IMR-90 (cell line): ENCODE measurements at regions not wholly inside any gene's neighbourhood (a gene's known extent, or its start where the extent isn't known, plus 50 kb on each side); places are given as distances from the start of the nearest gene placed in this dataset.

Experiments
- ATAC-seq: fragments of 200-7000 bp; cut with Tn5 transposase; 2 replicates; pipeline ENCODE4 v1.9.1; 2020; ENCODE audit warnings: low read depth, mild to moderate bottlenecking, moderate library complexity
- BruUV-seq: library from RNA; stranded (reverse); fragments of 400-500 nt; replicated peaks from 2 replicates; lab custom pipeline; 2021; lab: Mats Ljungman, UMichigan
- CTCF ChIA-PET: fragments of 300-600 bp; formaldehyde crosslinking; extraction: SDS; loops from one replicate; lab custom pipeline; 2021; ENCODE audit warnings: antibody characterized with exemption; lab: Yijun Ruan, JAX
- POLR2A ChIA-PET: fragments of 300-600 bp; sonication (Branson Sonifier 250); formaldehyde crosslinking; loops from one replicate; lab custom pipeline; 2022; ENCODE audit warnings: antibody characterized with exemption; ENCODE audit not compliant: unreplicated experiment; lab: Charles Lee
- DNase-seq: peaks from one replicate; pipeline ENCODE4 v3.0.0; 2013
- H2AFZ ChIP-seq: replicated peaks from 2 replicates; pipeline ENCODE3; 2013; ENCODE audit warnings: low read length, mild to moderate bottlenecking; ENCODE audit not compliant: poor library complexity
- H2AK5ac ChIP-seq: 2 replicates; pipeline ENCODE4 v1.6.1; 2013; ENCODE audit warnings: low read depth, low read length, inconsistent platforms
- H2AK9ac ChIP-seq: replicated peaks from 2 replicates; pipeline ENCODE3; 2013; ENCODE audit warnings: mild to moderate bottlenecking, low read depth, low read length, moderate library complexity; ENCODE audit not compliant: poor library complexity
- H2BK120ac ChIP-seq: 2 replicates; pipeline ENCODE4 v1.6.1; 2013; ENCODE audit warnings: low read depth, low read length, inconsistent platforms
- H2BK15ac ChIP-seq: 3 replicates; pipeline ENCODE4 v1.6.1; 2013; ENCODE audit warnings: low read depth, low read length, inconsistent platforms
- H2BK20ac ChIP-seq: 2 replicates; pipeline ENCODE4 v1.6.1; 2013; ENCODE audit warnings: low read depth, mild to moderate bottlenecking, inconsistent platforms, low read length, moderate library complexity
- H2BK5ac ChIP-seq: 2 replicates; pipeline ENCODE4 v1.6.1; 2013; ENCODE audit warnings: mild to moderate bottlenecking, low read depth, low read length, inconsistent platforms; ENCODE audit not compliant: poor library complexity, severe bottlenecking
- H3K14ac ChIP-seq: replicated peaks from 2 replicates; pipeline ENCODE4 v1.6.1; 2013; ENCODE audit warnings: low read depth, low read length, inconsistent platforms
- H3K18ac ChIP-seq: 2 replicates; pipeline ENCODE4 v1.6.1; 2013; ENCODE audit warnings: low read depth, low read length, control low read depth
- H3K23ac ChIP-seq: 2 replicates; pipeline ENCODE4 v1.6.1; 2013; ENCODE audit warnings: low read depth, low read length, inconsistent platforms
- H3K27ac ChIP-seq: 2 replicates; pipeline ENCODE4 v1.5.1; 2013; ENCODE audit warnings: mild to moderate bottlenecking, control low read depth, low read length; ENCODE audit not compliant: insufficient read depth
- H3K27me3 ChIP-seq: 2 replicates; pipeline ENCODE4 v1.6.1; 2013; ENCODE audit warnings: low read length; ENCODE audit not compliant: control insufficient read depth, insufficient read depth
- H3K36me3 ChIP-seq: 2 replicates; pipeline ENCODE4 v1.6.1; 2013; ENCODE audit warnings: low read length, mixed read lengths; ENCODE audit not compliant: control insufficient read depth, insufficient read depth
- H3K4ac ChIP-seq: 2 replicates; pipeline ENCODE4 v1.6.1; 2013; ENCODE audit warnings: low read depth, low read length, inconsistent platforms
- H3K4me1 ChIP-seq: 2 replicates; pipeline ENCODE4 v1.6.1; 2013; ENCODE audit warnings: low read length, mixed read lengths; ENCODE audit not compliant: control insufficient read depth, insufficient read depth
- H3K4me2 ChIP-seq: 2 replicates; pipeline ENCODE4 v1.6.1; 2013; ENCODE audit warnings: low read depth, mild to moderate bottlenecking, control low read depth, low read length, moderate library complexity
- H3K4me3 ChIP-seq: 2 replicates; pipeline ENCODE4 v1.5.1; 2013; ENCODE audit warnings: low read depth, mild to moderate bottlenecking, control low read depth, low read length, moderate library complexity; ENCODE audit not compliant: insufficient read depth
- H3K56ac ChIP-seq: 2 replicates; pipeline ENCODE4 v1.6.1; 2013; ENCODE audit warnings: low read length, inconsistent platforms; ENCODE audit not compliant: insufficient read depth; ENCODE audit errors: extremely low read depth
- H3K79me1 ChIP-seq, 2 experiments: 2 replicates each; pipeline ENCODE4 v1.6.1; 2013; ENCODE audit warnings: low read length in 2 of 2, inconsistent platforms in 1 of 2, low read depth in 1 of 2
- H3K9ac ChIP-seq: 2 replicates; pipeline ENCODE4 v1.6.1; 2013; ENCODE audit warnings: low read depth, low read length, control low read depth
- H3K9me1 ChIP-seq: 2 replicates; pipeline ENCODE4 v1.6.1; 2013; ENCODE audit warnings: low read length, inconsistent platforms; ENCODE audit not compliant: insufficient read depth
- H3K9me3 ChIP-seq: 2 replicates; pipeline ENCODE4 v1.6.1; 2013; ENCODE audit warnings: low read length; ENCODE audit not compliant: control insufficient read depth, insufficient read depth
- H4K20me1 ChIP-seq: 2 replicates; pipeline ENCODE4 v1.6.1; 2013; ENCODE audit warnings: low read length, inconsistent platforms; ENCODE audit not compliant: insufficient read depth
- H4K5ac ChIP-seq: 2 replicates; pipeline ENCODE4 v1.6.1; 2013; ENCODE audit warnings: mild to moderate bottlenecking, low read depth, low read length, control low read depth
- H4K8ac ChIP-seq, 2 experiments: 2 replicates each; pipeline ENCODE4 v1.6.1; 2013; ENCODE audit warnings: low read depth in 2 of 2, low read length in 2 of 2, control low read depth in 1 of 2, inconsistent platforms in 1 of 2
- H4K91ac ChIP-seq: 2 replicates; pipeline ENCODE4 v1.6.1; 2013; ENCODE audit warnings: low read depth, low read length, inconsistent platforms; ENCODE audit not compliant: insufficient read depth
- ELK1 ChIP-seq: fragments of 150-350 bp; IDR thresholded peaks from 2 replicates; pipeline ENCODE4 v1.6.1; 2016; ENCODE audit warnings: low read depth, mild to moderate bottlenecking, low read length, moderate library complexity, borderline replicate concordance
- MAFK ChIP-seq: IDR thresholded peaks from 2 replicates; pipeline ENCODE4 v1.6.1; 2012; ENCODE audit warnings: low read depth, low read length, improper control_type of control experiment
- NFE2L2 ChIP-seq: fragments of 150-350 bp; IDR thresholded peaks from 2 replicates; pipeline ENCODE4 v1.6.1; 2016; ENCODE audit warnings: low read depth, mild to moderate bottlenecking, low read length
- RAD21 ChIP-seq: IDR thresholded peaks from 2 replicates; pipeline ENCODE4 v1.6.1; 2012; ENCODE audit warnings: low read length, improper control_type of control experiment
- RCOR1 ChIP-seq: IDR thresholded peaks from 2 replicates; pipeline ENCODE4 v1.6.1; 2012; ENCODE audit warnings: mild to moderate bottlenecking, low read length, improper control_type of control experiment; ENCODE audit not compliant: insufficient replicate concordance
- RFX5 ChIP-seq: IDR thresholded peaks from 2 replicates; pipeline ENCODE4 v1.8.0; 2012; ENCODE audit warnings: low read depth, mild to moderate bottlenecking, low read length, moderate library complexity
- WGBS, 2 experiments: methylation state at CpG; one replicate each; pipeline versions ENCODE4 v1.1.5 to v1.1.7; 2013; ENCODE audit warnings: missing lambda C conversion rate in 2 of 2; ENCODE audit not compliant: insufficient read length in 1 of 2; ENCODE audit errors: extremely low coverage in 2 of 2; 5-methylcytosine and 5-hydroxymethylcytosine counted together
- dilution Hi-C: fragments of 300-500 bp; cut with HindIII; formaldehyde crosslinking; loops from one replicate; pipeline ENCODE4 v1.14.3; 2018; ENCODE audit warnings: low sequenced_read_pairs; ENCODE audit not compliant: unreplicated experiment
- in situ Hi-C: fragments of 300-500 bp; cut with MboI; formaldehyde crosslinking; loops from 3 replicates; pipeline ENCODE4 v1.14.3; 2019; ENCODE audit warnings: low sequenced_read_pairs, inconsistent platforms, mixed read lengths
- intact Hi-C: fragments of 100-400 bp; cut with micrococcal nuclease; formaldehyde crosslinking; loops from 2 replicates; pipeline ENCODE4 v1.10.0; 2022

GRCh38 chr3:118626453-118626852 lies 408.2 kb downstream of the IGSF11 start:
- H2BK120ac ChIP-seq, result no peak overlapping the region
- ATAC-seq (no peak), DNase-seq (no peak)
- H2BK15ac ChIP-seq, result no peak overlapping the region
- WGBS, 2 experiments, result 57% methylated on average over 1 of the region's 3 CpGs; no CpG with 5 or more reads in 1 of the 2 experiments
- intact Hi-C loops (no loop called here), in situ Hi-C loops (loop anchor here (10.0 to 25.0 kb wide), 2 partner anchors 1614 to 1852 kb away; no protein-coding TSS in a partner anchor), dilution Hi-C loops (no loop called here)
- no peak overlapping the region for H2AK5ac ChIP-seq
- H3K14ac ChIP-seq, result no peak overlapping the region
- H3K79me1 ChIP-seq, result no peaks in the 10 kb centered on the region
- H4K20me1 ChIP-seq, result no peaks in the 10 kb centered on the region
- no peak overlapping the region for H3K27ac ChIP-seq
- H3K56ac ChIP-seq, result no peak overlapping the region
- H4K5ac ChIP-seq, result no peak overlapping the region
- H3K36me3 ChIP-seq, result no peaks in the 10 kb centered on the region
- no peak overlapping the region for H2AFZ ChIP-seq
- no peak overlapping the region for H3K4me2 ChIP-seq
- H4K91ac ChIP-seq, result no peak overlapping the region
- H3K27me3 ChIP-seq, result no peaks in the 10 kb centered on the region
- H3K9ac ChIP-seq, result no peak overlapping the region
- ChIA-PET POLR2A (no interaction called here), CTCF (no interaction called here)
- H3K18ac ChIP-seq, result no peak overlapping the region
- no peaks in the 10 kb centered on the region for H3K9me3 ChIP-seq
- no peak overlapping the region for H3K4ac ChIP-seq
- no TSS peak for BruUV-seq
- no peak overlapping the region for H2BK20ac ChIP-seq
- no peak overlapping the region for H2BK5ac ChIP-seq
- no peaks in the 10 kb centered on the region for H3K9me1 ChIP-seq
- no peak for TF ChIP-seq ELK1
- TF ChIP-seq RCOR1, result no peak
- no peak for TF ChIP-seq NFE2L2
- no peak for TF ChIP-seq MAFK
- no peak for TF ChIP-seq RAD21
- no peak for TF ChIP-seq RFX5
- H3K23ac ChIP-seq, result no peak overlapping the region
- H3K4me1 ChIP-seq, result no peaks in the 10 kb centered on the region
- no peak overlapping the region for H4K8ac ChIP-seq
- no peak overlapping the region for H2AK9ac ChIP-seq
- no peak overlapping the region for H3K4me3 ChIP-seq
